Erythroblast (primary cell): ENCODE measurements at regions not wholly inside any gene's neighbourhood (a gene's known extent, or its start where the extent isn't known, plus 50 kb on each side); places are given as distances from the start of the nearest gene placed in this dataset.

Experiments used
- GATA1 ChIP-seq: IDR thresholded peaks from 2 replicates; pipeline ENCODE4 v1.6.1; 2011; ENCODE audit warnings: low read depth, mild to moderate bottlenecking, control low read depth, low read length, moderate library complexity
- POLR2A ChIP-seq: IDR thresholded peaks from 2 replicates; pipeline ENCODE4 v1.6.1; 2011; ENCODE audit warnings: mild to moderate bottlenecking, low read length

DNA sequence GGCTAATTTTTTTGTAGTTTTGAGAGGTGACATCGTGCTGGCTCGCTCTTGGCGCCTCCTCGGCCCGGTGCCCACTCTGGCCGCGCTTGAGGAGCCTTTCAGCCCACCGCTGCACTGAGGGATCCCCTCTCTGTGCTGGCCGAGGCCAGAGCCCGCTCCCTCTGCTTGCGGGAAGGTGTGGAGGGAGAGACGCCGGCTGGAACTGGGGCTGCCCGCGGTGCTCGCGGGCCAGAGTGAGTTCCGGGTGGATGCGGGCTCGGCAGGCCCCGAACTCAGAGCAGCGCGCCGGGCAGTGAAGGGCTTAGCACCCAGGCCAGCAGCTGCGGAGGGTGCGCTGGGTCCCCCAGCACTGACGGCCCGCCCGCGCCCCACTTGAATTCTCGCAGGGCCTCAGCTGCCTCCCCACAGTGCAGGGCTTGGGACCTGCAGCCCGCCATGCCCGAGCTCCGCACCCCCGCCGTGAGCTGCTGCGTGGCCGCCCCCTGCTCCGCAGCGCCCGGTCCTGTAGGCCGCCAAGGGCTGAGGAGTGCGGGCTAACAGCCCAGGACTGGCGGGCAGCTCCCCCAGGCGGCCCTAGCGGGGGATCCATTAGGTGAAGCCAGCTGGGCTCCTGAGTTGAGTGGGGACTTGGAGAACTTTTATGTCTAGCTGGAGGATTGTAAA lies 113.2 kb upstream of the ZSWIM2 start:
- TF ChIP-seq POLR2A (no peak), GATA1 (no peak)
